OCI-LY3 (cell line): ENCODE measurements at regions not wholly inside any gene's neighbourhood (a gene's known extent, or its start where the extent isn't known, plus 50 kb on each side); places are given as distances from the start of the nearest gene placed in this dataset.

Experiments used
- H2AFZ ChIP-seq: fragments of 200-600, 300-600 bp; shearing (Covaris generic); 2 replicates; pipeline ENCODE4 v1.6.0; 2014; ENCODE audit warnings: antibody characterized with exemption, low read depth, low read length
- H3K27ac ChIP-seq: fragments of 200-600, 300-600 bp; sonication (generic); 2 replicates; pipeline ENCODE4 v1.5.1; 2014; ENCODE audit warnings: mild to moderate bottlenecking, low read length, moderate library complexity, mixed read lengths
- H3K27me3 ChIP-seq: fragments of 200-600, 300-600 bp; sonication (generic); 2 replicates; pipeline ENCODE4 v1.6.1; 2014; ENCODE audit warnings: low read depth, low read length, mixed read lengths
- H3K36me3 ChIP-seq: fragments of 200-600, 300-600 bp; sonication (generic); replicated peaks from 2 replicates; pipeline ENCODE3; 2014; ENCODE audit warnings: low read depth, low read length, mixed read lengths
- H3K4me1 ChIP-seq: fragments of 300-600, 200-600 bp; sonication (generic); 2 replicates; pipeline ENCODE4 v1.6.1; 2014; ENCODE audit warnings: low read length, mixed read lengths
- H3K4me2 ChIP-seq: fragments of 200-600, 300-600 bp; sonication (generic); 2 replicates; pipeline ENCODE4 v1.6.1; 2014; ENCODE audit warnings: low read length, mixed read lengths
- H3K4me3 ChIP-seq: fragments of 300-600, 200-600 bp; sonication (generic); 2 replicates; pipeline ENCODE4 v1.5.1; 2014; ENCODE audit warnings: antibody characterized with exemption, mild to moderate bottlenecking, low read length, moderate library complexity
- H3K79me2 ChIP-seq: fragments of 300-600, 200-600 bp; shearing (Covaris generic); 2 replicates; pipeline ENCODE4 v1.6.1; 2014; ENCODE audit warnings: mild to moderate bottlenecking, low read length, mixed read lengths
- H3K9ac ChIP-seq: fragments of 300-600, 200-600 bp; shearing (Covaris generic); 2 replicates; pipeline ENCODE4 v1.6.0; 2014; ENCODE audit warnings: mild to moderate bottlenecking, low read length, moderate library complexity
- H3K9me3 ChIP-seq: fragments of 200-600, 300-600 bp; shearing (Covaris generic); 2 replicates; pipeline ENCODE4 v1.6.1; 2014; ENCODE audit warnings: low read length, mixed read lengths; ENCODE audit not compliant: insufficient read depth
- H4K20me1 ChIP-seq: fragments of 200-600, 300-600 bp; sonication (generic); 2 replicates; pipeline ENCODE4 v1.6.1; 2016; ENCODE audit warnings: low read length, mixed read lengths; ENCODE audit not compliant: insufficient read depth
- EZH2phosphoT487 ChIP-seq: fragments of 200-600 bp; shearing (Covaris generic); IDR thresholded peaks from 2 replicates; pipeline ENCODE4 v1.6.1; 2018; ENCODE audit warnings: antibody characterized with exemption, mixed run types, low read depth
- TF ChIP-seq, protein P1 (sequence below): fragments of 200-600, 300-600 bp; sonication (generic); IDR thresholded peaks from 2 replicates; pipeline ENCODE4 v1.5.1; 2014; ENCODE audit warnings: antibody characterized with exemption, low read length, low read depth

DNA sequence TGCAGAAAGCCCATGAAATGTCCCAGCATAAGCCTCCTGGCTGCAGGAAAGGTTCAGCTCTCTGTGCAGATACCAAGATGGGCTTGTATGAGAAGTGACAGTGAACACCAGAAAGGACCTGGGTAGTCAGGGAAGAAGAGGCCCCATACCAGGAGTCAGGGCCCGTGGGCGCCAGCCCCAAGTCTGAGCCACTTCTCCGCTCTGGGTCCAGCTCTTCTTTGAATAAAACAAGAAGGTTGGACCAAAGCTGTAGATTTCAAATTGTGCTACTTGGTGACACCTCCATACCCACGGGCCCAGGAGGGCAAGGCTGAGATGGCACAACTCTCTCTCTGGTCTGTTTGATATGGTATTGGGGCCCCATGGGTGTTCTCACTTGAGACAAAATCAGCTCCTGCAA lies 261.5 kb downstream of the UACA start:
- Histone ChIP-seq H3K36me3 (no peaks in the 10 kb centered on the region), H3K27me3 (no peaks in the 10 kb centered on the region), H3K9me3 (no peaks in the 10 kb centered on the region), H3K79me2 (no peaks in the 10 kb centered on the region), H4K20me1 (no peaks in the 10 kb centered on the region), H3K4me1 (peaks cover 76% of the 10 kb centered on the region), H3K27ac (peak overlapping the region; percentile 5; the same call in 1 of the 2 replicates), H3K4me2 (no peak overlapping the region), H2AFZ (no peak overlapping the region), H3K4me3 (no peak overlapping the region), H3K9ac (no peak overlapping the region; the same call in 1 of the 2 replicates)
- TF ChIP-seq, protein P1, sequence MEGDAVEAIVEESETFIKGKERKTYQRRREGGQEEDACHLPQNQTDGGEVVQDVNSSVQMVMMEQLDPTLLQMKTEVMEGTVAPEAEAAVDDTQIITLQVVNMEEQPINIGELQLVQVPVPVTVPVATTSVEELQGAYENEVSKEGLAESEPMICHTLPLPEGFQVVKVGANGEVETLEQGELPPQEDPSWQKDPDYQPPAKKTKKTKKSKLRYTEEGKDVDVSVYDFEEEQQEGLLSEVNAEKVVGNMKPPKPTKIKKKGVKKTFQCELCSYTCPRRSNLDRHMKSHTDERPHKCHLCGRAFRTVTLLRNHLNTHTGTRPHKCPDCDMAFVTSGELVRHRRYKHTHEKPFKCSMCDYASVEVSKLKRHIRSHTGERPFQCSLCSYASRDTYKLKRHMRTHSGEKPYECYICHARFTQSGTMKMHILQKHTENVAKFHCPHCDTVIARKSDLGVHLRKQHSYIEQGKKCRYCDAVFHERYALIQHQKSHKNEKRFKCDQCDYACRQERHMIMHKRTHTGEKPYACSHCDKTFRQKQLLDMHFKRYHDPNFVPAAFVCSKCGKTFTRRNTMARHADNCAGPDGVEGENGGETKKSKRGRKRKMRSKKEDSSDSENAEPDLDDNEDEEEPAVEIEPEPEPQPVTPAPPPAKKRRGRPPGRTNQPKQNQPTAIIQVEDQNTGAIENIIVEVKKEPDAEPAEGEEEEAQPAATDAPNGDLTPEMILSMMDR: no peak
- TF ChIP-seq EZH2phosphoT487: no peak

DNA sequence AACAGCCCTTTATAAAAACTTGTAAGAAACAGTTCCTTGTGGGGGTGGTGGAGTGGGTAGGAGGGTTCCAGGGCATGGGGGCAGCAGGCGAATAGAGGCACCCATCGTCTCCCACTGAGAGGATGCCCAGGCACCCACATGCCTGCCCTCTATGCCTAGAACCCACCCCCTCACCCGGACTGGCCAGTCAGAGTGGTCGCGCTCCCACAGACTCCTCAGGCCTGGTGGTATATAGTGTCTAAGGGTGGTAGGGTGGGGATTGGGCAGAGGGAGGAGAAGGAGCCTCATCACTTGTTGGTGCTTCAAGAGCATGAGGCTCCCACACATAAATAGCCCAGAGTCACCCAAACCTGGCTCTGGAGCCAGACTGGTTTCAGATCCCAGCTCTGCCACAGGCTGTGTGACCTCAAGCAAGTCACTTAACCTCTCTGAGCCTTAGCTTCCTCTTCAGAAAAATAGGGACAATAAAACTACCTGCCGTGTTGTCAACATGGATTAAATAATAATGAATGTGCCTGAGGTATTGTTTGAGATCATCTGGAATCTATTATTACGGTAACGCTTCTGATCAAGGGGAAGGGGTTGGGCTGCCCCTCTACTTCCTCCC lies 262.1 kb downstream of the UACA start:
- Histone ChIP-seq H3K4me3 (no peak overlapping the region), H3K79me2 (no peaks in the 10 kb centered on the region), H4K20me1 (no peaks in the 10 kb centered on the region), H3K36me3 (no peaks in the 10 kb centered on the region), H3K9ac (no peak overlapping the region), H3K9me3 (no peaks in the 10 kb centered on the region), H3K4me2 (no peak overlapping the region), H2AFZ (no peak overlapping the region), H3K27me3 (no peaks in the 10 kb centered on the region), H3K4me1 (peaks cover 72% of the 10 kb centered on the region), H3K27ac (no peak overlapping the region)
- TF ChIP-seq, protein P1: no peak
- no peak for TF ChIP-seq EZH2phosphoT487

DNA sequence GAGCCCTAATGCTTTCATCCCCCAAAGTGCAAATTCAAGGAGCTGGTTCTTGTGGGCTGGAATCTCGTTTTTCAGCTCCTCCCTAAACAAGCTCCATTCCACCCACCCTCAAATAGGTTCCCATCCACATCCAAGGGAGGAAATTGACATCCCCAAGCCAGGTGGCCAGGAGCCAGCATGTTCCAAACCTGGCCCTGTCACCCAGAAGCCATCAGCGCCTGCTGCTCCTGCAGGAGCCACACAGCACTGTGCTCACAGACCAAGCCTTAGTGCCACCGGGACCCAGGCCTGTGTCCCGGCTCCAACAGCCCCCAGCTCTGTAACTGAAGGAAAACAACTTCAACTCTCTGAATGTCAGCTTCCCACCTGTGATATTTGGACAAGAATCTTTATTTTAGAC lies 263.6 kb downstream of the UACA start:
- no peak overlapping the region for H3K27ac ChIP-seq
- H3K4me3 ChIP-seq: no peak overlapping the region
- no peaks in the 10 kb centered on the region for H4K20me1 ChIP-seq
- H3K4me2 ChIP-seq: no peak overlapping the region
- no peak for TF ChIP-seq EZH2phosphoT487
- TF ChIP-seq, protein P1: no peak
- no peaks in the 10 kb centered on the region for H3K27me3 ChIP-seq
- no peaks in the 10 kb centered on the region for H3K79me2 ChIP-seq
- peaks cover 72% of the 10 kb centered on the region for H3K4me1 ChIP-seq
- H2AFZ ChIP-seq: no peak overlapping the region
- no peak overlapping the region for H3K9ac ChIP-seq
- H3K36me3 ChIP-seq: no peaks in the 10 kb centered on the region
- no peaks in the 10 kb centered on the region for H3K9me3 ChIP-seq

DNA sequence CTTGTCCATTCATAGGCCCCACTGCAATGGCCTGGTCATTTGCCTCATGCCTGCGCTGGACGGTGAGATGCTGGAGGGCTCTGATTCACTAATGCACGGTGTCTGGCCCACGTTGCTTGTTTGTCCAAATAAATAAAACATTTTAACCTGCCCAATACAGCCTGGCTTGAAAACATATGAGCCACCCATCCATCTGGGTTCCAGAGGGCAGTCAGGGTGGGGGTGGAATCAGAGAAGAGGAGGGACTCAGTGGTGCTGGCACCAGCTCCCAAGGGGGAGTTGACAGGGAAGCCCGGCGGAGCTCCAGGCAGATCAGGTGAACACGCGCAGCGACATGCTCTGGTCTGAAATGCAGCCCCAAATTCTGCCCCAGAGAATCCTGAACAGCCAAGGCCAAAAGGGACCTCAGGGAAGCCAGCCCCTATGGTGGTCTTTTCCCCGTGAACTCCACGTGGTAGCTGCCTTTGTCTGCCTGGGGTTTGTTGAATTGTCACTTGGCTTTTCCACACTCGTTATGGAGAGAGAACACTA lies 265.2 kb downstream of the UACA start:
- Histone ChIP-seq H3K9me3 (no peaks in the 10 kb centered on the region), H2AFZ (no peak overlapping the region), H3K4me1 (peaks cover 72% of the 10 kb centered on the region), H3K27me3 (no peaks in the 10 kb centered on the region), H4K20me1 (no peaks in the 10 kb centered on the region), H3K27ac (no peak overlapping the region), H3K36me3 (no peaks in the 10 kb centered on the region), H3K9ac (no peak overlapping the region), H3K79me2 (no peaks in the 10 kb centered on the region), H3K4me3 (no peak overlapping the region), H3K4me2 (no peak overlapping the region)
- TF ChIP-seq, protein P1: no peak
- TF ChIP-seq EZH2phosphoT487: no peak
